Pancreas (tissue), 10 donors: ENCODE measurements at regions not wholly inside any gene's neighbourhood (a gene's known extent, or its start where the extent isn't known, plus 50 kb on each side); places are given as distances from the start of the nearest gene placed in this dataset.

Experiments used
- ATAC-seq, 4 donors: fragments of 200-7000 bp; cut with Tn5 transposase; one replicate each; pipeline versions ENCODE4 v1.8.0 to v1.9.1; 2020; ENCODE audit warnings: mild to moderate bottlenecking in 4 of 4, moderate library complexity in 4 of 4
- DNase-seq, 6 donors: peaks; one replicate each; pipeline ENCODE4 v3.0.0-alpha.2; 2020
- FAIRE-seq: peaks from 2 replicates; lab custom pipeline; 2012; peaks lifted over from hg19 to GRCh38; lab: Jason Lieb, UNC
- H3K27ac ChIP-seq, 4 donors: fragments of 200-600 bp; sonication (generic); 1 replicate in 3 of 4; 2 replicates in 1 of 4; pipeline versions ENCODE4 v1.5.0 to v1.8.0; 2020
- H3K27me3 ChIP-seq, 4 donors: fragments of 200-600 bp; one replicate each; pipeline ENCODE4 v1.8.0; 2021
- H3K36me3 ChIP-seq, 3 donors: fragments of 200-600 bp; sonication (generic) in 1 of 3; one replicate each; pipeline versions ENCODE4 v1.5.0 to v1.8.0; 2020 to 2021
- H3K4me1 ChIP-seq, 3 donors: fragments of 200-600 bp; one replicate each; pipeline ENCODE4 v1.8.0; 2021
- H3K4me3 ChIP-seq, 4 donors: fragments of 200-600 bp; sonication (generic) in 2 of 4; one replicate each; pipeline versions ENCODE4 v1.5.0 to v1.8.0; 2020 to 2021
- H3K9me3 ChIP-seq, 4 donors: fragments of 200-600 bp; one replicate each; pipeline ENCODE4 v1.8.0; 2021
- WGBS, 2 donors: extraction: QIAGEN DNeasy Blood & Tissue Kit; methylation state at CpG; one replicate each; pipeline ENCODE4 v1.1.7; 2013; 5-methylcytosine and 5-hydroxymethylcytosine counted together
- intact Hi-C, 3 donors: fragments of 100-400 bp; cut with DNase I; formaldehyde crosslinking; loops; one replicate each; pipeline versions ENCODE4 v1.11.1 to v1.14.2; 2022
- TF ChIP-seq, protein P1 (sequence below), 4 donors: fragments of 200-600 bp; sonication (generic) in 3 of 4; IDR thresholded peaks; one replicate each; pipeline versions ENCODE4 v1.5.0 to v1.8.0; 2021; ENCODE audit warnings: antibody characterized with exemption in 4 of 4
- donor health status: healthy with polysubstance abuse.
- donor health status: DM: no; HTN: no; CAD: no; lungs with moderate emphysema.
- donor health status: DM: no; HTN: no; CAD: no.
- donor health status: control.
- donor health status: control.
- donor health status: Bipolar disorder and iron deficiency.
- donor health status: DM: yes; HTN: yes; CAD: no.
- donor health status: DM: no; HTN: no; CAD: no.
- donor health status: DM: no; HTN: no; CAD: no.
- donor health status: DM: yes; HTN: yes; CAD: no.

DNA sequence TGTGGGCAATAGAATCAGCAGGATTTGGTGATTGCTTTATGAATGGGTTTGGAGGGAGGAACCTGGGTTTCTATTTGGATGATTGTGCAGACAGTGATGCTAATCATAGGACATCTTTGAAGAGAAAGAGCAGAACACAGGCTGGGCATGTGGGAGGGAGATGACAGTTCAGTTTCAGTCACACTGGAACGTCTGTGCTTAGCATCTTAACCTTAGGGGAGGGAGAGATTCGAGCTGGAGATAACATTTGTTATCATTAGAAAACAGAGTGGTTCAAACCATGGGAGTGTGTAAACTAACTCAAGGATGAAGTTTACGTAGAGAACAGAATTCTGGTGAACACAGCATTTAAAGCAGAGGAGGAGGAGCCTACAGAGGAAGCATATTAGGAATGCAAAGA, 138.6 kb upstream of the PPP2R2B start:
- H3K27me3 ChIP-seq = no peaks in the 10 kb centered on the region
- no peaks in the 10 kb centered on the region for H3K4me1 ChIP-seq
- ATAC-seq (no peak), FAIRE-seq (no peak), DNase-seq (no peak)
- H3K9me3 ChIP-seq = no peaks in the 10 kb centered on the region
- no peak overlapping the region for H3K27ac ChIP-seq
- no peak overlapping the region for H3K4me3 ChIP-seq
- TF ChIP-seq, protein P1, sequence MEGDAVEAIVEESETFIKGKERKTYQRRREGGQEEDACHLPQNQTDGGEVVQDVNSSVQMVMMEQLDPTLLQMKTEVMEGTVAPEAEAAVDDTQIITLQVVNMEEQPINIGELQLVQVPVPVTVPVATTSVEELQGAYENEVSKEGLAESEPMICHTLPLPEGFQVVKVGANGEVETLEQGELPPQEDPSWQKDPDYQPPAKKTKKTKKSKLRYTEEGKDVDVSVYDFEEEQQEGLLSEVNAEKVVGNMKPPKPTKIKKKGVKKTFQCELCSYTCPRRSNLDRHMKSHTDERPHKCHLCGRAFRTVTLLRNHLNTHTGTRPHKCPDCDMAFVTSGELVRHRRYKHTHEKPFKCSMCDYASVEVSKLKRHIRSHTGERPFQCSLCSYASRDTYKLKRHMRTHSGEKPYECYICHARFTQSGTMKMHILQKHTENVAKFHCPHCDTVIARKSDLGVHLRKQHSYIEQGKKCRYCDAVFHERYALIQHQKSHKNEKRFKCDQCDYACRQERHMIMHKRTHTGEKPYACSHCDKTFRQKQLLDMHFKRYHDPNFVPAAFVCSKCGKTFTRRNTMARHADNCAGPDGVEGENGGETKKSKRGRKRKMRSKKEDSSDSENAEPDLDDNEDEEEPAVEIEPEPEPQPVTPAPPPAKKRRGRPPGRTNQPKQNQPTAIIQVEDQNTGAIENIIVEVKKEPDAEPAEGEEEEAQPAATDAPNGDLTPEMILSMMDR (IDR thresholded peaks at IDR 0.05) = no peak
- intact Hi-C loops = no loop called here
- WGBS, 2 donors = 32 to 34% methylated on average over 3 of the region's 3 CpGs
- no peaks in the 10 kb centered on the region for H3K36me3 ChIP-seq

DNA sequence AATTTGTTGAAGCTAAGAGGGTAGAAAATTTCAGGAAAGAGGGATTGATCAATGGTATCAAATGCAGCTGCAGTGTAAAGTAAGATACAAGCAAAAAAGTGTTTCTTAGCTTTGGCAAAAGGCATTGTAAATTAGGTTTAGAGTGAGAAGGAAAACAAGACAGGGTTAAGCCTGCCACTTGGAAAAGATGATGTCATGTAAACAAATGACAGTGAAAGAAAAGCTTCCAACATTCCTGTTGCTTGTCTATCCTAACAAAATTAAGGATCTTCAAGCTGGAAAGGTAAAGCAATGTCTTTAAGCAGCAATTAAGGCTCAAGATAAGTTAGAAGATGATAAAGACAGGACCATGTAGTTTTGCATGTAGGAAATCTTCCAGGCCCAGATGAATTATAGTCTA, 139.1 kb upstream of the PPP2R2B start:
- DNase-seq (no peak), ATAC-seq (no peak), FAIRE-seq (no peak)
- Histone ChIP-seq H3K9me3 (no peaks in the 10 kb centered on the region), H3K4me3 (no peak overlapping the region), H3K4me1 (no peaks in the 10 kb centered on the region), H3K27ac (no peak overlapping the region), H3K36me3 (no peaks in the 10 kb centered on the region), H3K27me3 (no peaks in the 10 kb centered on the region)
- intact Hi-C loops = no loop called here
- TF ChIP-seq, protein P1 (IDR thresholded peaks at IDR 0.05) = no peak

DNA sequence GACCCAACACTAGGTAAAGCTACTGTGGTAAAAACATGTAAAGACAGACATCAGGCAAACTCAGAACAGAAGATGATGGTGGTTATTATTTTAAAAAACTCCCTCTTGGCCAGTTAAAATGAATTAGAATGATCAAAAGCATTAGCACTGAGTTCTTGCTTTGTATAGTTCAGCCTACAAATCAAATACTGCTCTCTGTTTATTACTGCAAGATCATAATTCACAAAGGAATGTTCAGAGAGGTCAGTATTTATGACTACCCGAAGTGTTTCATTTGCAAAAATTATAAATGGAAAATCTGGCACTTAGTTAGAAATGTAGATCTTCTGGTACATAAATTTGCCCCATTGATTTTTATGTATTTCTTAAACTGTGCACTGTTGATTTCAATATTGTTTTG, 140.3 kb upstream of the PPP2R2B start:
- no peak for FAIRE-seq
- WGBS, 2 donors = 54 to 69% methylated on average over 1 of the region's 1 CpG
- no peak overlapping the region for H3K4me3 ChIP-seq
- intact Hi-C loops = no loop called here
- no peaks in the 10 kb centered on the region for H3K4me1 ChIP-seq
- H3K9me3 ChIP-seq = no peaks in the 10 kb centered on the region
- H3K36me3 ChIP-seq = no peaks in the 10 kb centered on the region
- no peak for ATAC-seq
- TF ChIP-seq, protein P1 (IDR thresholded peaks at IDR 0.05) = no peak
- no peak for DNase-seq
- no peaks in the 10 kb centered on the region for H3K27me3 ChIP-seq
- no peak overlapping the region for H3K27ac ChIP-seq

DNA sequence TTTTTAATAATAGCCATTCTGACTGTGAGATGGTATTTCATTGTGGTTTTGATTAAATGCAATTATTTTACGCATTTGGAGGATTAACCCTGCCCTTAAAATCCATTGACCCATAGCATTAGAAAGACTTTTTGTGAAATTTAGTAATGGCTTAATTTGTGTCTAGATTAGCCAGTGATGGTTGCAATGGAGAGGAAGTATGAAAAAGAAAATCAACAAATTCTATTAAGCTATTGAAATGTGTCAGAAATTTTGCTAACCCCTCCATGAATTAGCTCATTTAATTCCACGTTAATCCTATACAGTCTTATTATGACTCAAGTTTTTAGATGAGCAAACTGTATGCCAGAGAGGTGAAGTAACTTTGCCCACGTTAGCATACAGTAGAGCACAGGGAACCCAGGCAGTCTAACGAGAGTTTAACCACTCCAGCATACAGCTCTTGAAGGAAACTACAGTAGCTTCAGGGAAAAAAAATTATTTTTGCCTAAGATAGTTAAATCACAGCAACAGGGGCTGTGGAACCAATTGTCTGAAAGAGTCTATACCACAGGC, 158.2 kb upstream of the PPP2R2B start:
- no peak for DNase-seq
- no peak overlapping the region for H3K4me3 ChIP-seq
- no peaks in the 10 kb centered on the region for H3K27me3 ChIP-seq
- H3K36me3 ChIP-seq = no peaks in the 10 kb centered on the region
- FAIRE-seq = no peak
- no peak overlapping the region for H3K27ac ChIP-seq
- WGBS, 2 donors = 76 to 82% methylated on average over 4 of the region's 4 CpGs
- no peaks in the 10 kb centered on the region for H3K4me1 ChIP-seq
- TF ChIP-seq, protein P1 (IDR thresholded peaks at IDR 0.05) = no peak
- intact Hi-C loops = no loop called here
- no peaks in the 10 kb centered on the region for H3K9me3 ChIP-seq
- no peak for ATAC-seq

DNA sequence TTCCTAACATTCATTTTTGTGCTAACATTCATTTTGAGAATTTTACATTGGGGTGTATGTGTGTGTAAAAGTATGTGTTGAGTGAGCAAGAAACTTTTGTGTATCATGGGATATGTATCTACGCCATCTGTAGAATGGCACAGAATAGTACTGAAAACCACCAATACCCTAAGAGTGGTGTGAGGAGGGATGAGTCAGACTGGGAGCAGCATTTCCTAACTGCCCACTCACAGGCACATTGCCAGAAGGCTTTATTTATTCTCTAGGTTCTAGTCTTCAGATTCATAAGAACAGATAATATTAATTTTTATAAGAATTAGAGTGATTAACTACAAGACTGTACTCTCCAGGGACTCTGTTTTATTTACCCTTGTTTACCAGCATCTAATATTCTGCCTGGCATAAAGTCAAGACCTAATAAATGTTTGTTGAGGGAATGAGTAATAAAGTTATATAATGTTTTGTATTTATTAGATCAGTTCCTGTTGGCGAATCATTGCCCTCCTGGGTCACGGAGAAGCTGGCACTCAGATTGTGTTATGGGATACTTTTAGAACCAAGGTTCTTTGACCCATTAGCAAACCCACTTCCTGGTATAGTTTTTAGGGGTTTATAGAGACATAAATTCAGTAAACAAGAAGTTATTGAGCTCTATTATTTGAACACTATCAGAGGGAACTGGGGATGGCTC, 159.1 kb upstream of the PPP2R2B start:
- no peak overlapping the region for H3K27ac ChIP-seq
- WGBS, 2 donors = 85 to 95% methylated on average over 3 of the region's 3 CpGs
- DNase-seq (no peak), ATAC-seq (no peak), FAIRE-seq (no peak)
- H3K4me1 ChIP-seq = no peaks in the 10 kb centered on the region
- no peaks in the 10 kb centered on the region for H3K36me3 ChIP-seq
- no peaks in the 10 kb centered on the region for H3K9me3 ChIP-seq
- intact Hi-C loops = no loop called here
- no peaks in the 10 kb centered on the region for H3K27me3 ChIP-seq
- H3K4me3 ChIP-seq = no peak overlapping the region
- TF ChIP-seq, protein P1 (IDR thresholded peaks at IDR 0.05) = no peak
